HuH-7 (cell line): ENCODE measurements at regions not wholly inside any gene's neighbourhood (a gene's known extent, or its start where the extent isn't known, plus 50 kb on each side); places are given as distances from the start of the nearest gene placed in this dataset.

ENCODE experiments used
- DNase-seq: peaks from one replicate; pipeline ENCODE4 v3.0.0; 2011; ENCODE audit warnings: low spot score

DNA sequence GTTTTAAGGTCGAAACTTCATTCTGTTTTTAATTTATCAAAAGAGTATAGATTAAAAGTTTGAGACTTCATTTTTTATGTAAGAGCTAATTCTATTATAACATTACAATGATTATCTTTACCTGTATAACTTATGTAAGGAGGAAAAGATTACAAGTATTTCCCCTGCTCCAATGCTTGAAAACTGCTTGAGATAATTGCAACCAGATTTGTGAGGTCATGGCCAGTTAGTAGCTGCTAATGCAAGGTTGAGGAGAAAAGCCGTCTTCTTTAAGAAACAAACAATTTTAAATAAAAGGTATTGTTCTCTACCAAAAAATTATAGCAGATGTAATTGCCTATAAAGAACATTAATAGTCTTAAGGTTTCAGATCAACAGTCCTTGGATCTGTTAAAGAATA, 208.3 kb upstream of the UBE2E2 start:
- DNase-seq = no peak

DNA sequence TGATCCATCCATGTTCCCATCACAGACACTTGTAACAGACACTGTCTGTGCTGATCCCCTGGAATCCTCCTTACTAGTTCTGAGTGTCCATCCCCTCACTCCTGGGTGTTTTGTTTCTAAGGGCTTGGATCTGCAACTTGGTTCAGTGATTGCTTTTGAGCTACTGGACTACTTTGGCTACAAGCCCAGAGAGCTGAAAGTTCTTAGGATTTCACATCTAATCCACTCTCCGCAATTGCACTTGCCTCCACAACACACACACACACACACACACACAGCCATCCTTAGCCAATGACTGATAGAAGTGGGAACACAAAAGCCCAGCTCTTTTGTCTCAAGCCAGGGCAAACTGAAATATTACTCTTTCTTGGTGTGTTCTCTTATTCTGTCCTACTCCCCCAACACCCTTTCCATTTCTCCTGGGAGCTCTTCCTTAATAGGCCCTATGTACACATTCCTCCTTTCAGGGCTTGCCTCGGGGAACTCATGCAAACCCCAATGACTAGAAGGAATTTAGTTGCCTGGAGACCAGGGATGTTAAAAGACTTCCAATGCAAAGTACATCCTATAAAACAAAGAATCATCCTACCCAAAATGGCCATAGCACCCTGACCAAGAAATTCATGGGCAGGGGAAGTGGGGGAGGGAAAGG, 206.1 kb upstream of the UBE2E2 start:
- no peak for DNase-seq

DNA sequence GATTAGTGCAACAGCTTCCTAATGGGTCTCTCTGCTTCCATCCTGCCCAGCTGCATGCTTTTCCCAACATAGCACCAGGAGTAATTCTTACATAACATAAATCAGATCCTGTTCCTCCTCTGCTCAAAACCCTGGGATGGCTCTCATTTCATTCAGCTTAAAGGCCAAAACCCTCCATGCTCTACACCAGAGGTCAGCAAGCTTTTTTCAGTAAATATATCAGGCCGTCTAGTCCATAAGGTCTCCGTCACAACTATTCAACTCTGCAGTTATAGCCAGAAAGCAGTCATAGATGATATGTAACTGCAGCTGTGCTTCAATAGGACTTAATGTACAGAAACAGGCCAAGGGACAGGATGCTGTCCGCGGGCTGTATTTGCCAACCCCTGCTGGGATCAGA, 202.8 kb upstream of the UBE2E2 start:
- no peak for DNase-seq

DNA sequence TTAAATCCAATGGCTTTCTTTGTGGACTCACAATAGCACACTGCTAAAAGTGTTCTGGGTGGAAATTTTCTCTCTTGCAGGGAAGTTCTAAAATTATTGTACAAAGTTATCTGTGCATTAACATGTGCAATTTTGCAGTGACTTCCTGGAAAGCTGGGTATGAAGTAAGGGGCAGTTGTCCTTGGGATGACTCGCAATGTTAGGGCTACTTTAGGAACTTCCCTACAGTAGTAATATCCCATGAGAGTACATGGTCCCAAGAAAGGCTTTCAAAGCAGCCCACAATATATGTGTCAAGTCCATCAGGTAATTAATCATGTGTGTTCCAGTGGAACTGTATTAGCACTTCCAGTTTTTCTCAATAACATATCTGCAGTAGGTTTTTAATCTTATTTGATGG, 201.0 kb upstream of the UBE2E2 start:
- DNase-seq = no peak

DNA sequence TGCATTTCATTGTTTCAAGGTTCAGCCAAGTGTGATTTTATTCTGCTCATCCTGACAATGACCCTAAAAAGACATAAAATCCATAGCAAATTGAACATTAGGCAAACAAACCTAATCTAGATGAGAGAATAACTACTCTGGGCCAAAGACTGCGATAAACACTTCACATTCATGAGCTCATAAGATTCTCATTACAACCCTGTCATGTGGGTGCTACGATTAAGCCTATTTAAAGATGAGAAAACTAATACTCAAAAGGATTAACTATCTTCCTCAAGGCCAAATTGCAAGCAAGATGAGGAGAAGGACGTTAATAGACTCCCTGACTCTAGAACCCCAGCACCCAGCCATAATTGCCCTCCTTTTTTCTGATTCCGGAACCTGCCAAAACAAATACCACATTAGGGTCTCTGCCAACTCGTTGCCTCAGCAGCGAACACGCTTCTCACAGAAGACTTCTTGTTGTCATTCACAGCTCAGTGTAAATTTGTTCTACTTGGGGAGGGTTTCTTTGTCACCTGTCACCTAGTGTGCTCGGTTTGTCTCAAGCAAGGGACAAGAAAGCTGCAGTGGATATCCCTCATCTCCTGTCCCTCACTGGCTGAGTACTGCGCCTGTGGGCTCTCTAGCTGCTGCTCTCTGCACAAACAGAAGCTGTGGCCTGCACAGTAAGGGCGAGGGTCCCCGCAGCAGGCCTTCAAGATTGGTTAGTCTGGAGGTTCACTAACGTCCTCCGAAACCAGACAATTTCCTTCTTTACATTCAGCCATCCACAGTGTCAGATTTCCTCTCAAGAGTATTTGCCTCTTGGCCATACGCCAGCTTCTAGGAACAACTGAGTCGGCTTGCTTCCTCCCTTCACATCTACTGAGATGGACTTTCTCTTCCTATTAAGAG, 200.0 kb upstream of the UBE2E2 start:
- no peak for DNase-seq

DNA sequence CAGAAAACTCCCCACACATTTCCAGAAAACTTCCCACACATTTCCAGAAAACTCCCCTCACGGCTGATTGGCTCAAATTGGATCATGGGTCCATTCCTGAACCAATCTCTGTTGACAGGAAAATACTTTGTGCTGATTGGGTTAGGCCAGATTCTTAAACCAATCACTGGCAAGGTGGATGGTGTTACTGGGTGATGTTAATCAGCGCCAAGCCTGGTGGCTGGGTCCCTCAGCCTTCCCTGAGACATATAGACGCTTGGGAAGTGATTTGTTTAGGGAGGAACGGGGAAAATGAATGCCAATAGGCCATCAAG, 199.4 kb upstream of the UBE2E2 start:
- no peak for DNase-seq

DNA sequence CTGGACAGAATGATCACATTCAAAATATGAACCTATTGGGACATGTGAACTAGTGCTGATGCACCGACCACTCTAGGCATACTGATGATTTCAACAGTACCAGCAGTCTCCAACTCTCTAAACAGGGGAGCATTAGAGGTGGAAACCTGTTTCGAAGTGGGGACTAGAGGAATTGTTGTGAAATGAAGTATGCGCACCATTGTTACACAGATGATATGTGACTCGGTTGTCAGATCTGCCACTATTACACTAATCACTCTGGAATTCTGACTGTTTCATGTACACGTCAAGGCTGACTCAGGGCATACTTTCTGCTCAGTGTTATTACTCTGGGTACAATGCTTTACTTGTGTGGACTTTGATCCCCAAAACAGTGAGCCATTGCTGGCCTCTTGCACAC, 198.2 kb upstream of the UBE2E2 start:
- DNase-seq = no peak

DNA sequence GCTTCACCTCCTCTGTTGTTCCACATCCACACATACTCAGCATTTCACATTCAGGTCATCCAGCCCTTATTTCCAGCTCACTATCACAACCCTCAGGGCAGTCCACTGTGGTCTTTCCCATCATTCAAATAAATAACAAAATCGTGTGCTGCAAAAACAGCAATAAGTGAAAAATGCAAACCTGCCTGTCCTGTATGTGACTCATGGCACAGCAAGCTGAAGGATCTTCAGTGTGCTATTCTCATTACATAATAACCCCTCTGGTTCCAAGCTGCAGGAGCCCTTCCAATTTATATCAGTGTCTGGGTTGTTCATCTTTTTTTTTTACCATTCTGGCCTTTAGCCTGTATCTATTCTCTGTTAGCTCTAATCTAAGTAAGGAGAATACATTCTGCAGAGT, 185.3 kb upstream of the UBE2E2 start:
- DNase-seq = no peak

DNA sequence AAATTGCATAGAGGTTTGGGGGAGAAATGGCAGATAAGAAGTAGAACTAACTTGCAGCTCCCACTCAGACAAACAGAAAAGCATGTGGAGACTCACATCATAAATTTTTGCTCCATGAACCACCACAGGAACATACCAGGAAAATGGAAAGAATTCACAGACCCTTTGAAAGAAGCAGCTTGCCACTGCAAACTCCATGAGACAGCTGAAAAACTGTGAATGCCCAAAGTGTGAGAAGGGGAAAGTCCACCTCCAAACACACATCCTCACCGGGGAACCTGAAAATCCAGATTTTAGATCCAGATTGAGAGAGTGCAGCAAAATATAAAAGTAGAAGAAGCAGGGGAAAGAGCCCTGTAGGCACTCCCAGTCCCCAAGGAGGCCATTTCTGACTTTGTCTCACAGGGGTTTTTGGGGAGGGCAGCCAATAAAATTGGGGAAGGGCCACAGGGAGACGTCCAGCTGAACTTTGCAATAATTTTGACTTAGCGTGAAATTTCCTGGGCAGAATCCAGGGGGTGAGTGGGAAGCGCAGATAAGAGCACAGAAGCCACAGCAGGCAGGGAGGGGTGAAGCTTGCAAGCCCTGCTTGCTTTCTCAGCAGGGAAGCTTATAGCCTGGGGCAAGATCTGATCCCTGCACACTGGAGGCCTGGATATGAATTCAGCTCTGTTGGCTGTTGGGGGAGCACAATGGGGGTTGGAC, 183.4 kb upstream of the UBE2E2 start:
- DNase-seq = no peak

DNA sequence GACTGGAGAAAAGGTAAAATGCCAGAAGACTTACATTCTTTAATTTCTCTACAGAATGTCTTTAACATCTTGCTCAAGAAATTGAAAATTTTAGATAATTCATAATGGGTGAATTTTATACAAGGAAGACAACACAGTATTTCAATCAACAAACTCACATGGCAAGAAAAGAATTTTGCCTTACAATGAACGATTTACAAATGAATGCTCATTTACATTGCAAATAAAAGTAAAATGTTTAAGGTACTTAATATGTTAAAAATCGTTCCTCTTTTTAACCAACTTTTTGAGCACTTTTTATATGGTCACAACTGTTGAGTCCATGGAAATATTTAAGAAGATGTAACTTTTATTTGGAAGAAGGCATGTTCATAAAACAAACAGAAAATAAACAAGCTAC, 174.8 kb upstream of the UBE2E2 start:
- DNase-seq = no peak

DNA sequence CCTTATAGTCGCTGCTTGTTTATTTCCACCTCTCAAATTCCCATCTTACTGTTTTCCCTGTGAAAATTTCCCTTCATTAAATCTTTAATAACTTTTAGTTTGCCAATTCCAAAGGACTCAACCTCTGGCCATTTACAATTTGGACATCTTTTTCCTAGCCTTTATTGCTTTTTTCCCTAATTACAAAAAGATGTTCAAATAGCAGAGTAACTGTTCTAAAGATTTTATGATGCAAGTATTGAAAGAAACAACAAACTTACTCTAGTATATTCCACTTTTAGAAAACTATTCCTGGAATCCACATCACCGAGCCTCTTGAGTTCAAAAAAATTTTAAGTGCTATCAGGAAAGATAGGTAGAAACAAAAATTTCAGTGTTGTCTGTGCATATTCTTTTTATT, 174.1 kb upstream of the UBE2E2 start:
- no peak for DNase-seq

DNA sequence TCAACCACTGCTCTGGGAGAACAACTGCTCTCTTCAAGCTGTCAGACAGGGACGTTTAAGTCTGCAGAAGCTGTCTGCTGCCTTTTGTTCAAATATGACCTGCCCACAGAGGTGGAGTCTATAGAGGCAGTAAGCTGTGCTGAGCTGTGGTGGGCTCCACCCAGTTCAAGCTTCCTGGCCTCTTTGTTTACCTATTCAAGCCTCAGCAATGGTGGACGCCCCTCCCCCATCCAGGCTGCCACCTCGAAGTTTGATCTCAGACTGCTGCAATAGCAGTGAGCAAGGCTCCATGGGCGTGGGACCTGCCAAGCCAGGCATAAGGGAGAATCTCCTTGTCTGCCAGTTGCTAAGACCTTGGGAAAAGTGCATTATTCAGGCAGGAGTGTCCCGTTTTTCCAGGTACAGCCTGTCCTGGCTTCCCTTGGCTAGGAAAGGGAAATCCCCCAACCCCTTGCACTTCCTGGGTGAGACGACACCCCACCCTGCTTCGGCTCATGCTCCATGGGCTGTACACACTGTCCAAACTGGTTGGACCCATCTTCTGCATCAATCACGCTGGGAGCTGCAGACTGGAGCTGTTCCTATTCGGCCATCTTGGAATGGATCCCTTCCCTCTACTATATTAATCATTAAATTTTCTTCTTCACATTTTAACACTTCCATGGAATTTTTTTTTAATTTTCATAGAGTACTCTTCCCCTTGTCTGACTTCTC, 167.0 kb upstream of the UBE2E2 start:
- no peak for DNase-seq

DNA sequence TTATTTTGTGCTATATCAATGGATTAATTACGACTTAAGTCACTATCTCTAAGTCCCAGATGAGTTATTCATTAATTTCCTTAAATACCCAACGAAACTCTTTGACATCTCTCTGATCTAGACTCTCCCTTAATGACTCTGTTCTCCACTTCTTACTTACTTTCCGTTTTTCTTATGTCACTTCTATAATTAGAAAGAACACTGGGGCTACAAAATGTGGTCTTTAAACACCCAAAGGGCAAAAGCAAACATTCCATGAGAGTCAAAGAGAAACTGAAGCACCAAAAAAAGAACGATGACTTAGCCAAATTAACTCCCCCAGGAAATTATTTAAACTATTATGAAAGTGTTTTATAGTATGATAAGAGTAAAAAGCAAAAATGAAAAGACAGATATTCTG, 166.4 kb upstream of the UBE2E2 start:
- no peak for DNase-seq

DNA sequence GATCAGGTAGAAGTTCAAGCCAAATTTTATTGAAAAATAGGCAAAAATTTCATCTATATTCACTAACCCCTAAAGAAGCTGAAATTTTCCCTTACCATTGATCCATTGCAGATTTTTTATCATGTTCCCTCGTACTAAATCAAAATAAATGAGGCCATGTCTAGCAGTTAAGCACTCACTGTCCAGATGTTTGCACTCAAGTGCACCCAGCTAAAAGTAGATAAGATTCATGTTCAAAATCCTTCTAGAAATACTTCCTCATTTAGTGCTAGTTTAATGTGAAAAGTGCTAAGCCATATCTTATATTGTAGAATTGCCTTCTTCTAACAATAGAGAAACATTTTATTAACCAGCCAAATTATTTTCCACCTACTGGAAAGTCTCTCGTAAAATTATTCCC, 164.7 kb upstream of the UBE2E2 start:
- DNase-seq = no peak

DNA sequence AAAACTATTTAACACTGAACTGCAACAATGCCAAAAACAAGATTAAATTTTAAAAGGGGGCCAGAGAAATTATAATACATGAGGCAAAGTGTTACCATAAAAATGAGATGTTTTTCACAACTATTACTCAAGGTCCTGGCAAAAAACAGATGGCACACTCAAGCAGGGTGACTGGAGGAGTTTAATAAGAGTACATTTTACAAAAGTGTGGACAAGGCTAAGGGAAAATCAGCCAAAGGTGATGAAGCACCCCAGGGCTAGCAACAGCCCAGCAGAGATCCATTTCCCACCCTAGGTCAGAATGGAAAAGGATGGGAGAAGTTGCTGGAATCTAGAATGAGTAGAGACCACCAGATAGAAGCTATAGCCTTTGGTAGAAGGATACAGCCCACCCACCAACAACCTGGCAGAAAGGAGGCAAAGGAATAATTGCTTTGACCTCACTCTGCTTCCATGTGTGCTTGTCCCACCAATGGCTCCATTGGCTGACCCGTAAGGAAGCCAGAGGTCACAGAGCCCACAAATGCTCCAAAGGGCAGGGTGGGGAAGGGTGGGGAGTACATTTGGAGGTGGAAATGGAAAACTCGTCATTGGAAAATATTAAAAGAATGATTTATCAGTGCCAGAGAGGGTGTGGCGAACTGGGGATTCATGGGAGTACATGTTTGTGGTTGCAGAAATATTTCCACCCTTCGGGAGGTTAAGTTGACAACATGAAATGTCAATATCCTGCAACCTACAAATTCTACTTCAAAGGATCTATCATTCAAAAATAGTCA, 161.0 kb upstream of the UBE2E2 start:
- DNase-seq = no peak

DNA sequence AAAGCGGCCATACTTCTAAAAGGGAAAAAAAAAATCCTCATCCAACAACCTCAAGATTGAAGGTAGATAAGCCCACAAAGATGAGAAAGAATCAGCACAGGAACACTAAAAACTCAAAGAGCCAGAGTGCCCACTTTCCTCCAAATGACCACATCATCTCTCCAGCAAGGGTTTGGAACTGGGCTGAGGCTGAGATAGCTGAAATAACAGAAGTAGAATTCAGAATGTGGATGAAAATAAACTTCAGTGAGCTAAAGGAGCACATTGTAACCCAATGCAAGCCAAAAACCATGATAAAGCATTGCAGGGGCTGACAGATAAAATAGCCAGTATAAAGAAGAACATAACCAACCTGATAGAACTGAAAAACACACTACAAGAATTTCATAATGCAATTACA, 158.7 kb upstream of the UBE2E2 start:
- no peak for DNase-seq

DNA sequence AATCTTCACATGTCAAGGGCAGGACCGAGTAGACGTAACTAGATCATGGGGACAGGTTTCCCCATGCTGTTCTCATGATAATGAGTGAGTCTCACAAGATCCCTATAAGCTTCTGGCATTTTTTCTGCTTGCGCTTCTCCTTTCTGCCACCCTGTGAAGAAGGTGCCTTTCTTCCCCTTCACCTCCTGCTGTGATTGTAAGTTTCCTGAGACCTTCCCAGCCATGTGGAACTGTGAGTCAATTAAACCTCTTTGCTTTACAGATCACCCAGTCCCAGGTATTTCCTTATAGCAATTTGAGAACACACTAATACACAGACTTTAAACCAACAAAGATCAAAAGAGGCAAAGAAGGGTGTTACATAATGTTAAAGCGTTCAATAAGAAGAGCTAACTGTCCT, 156.6 kb upstream of the UBE2E2 start:
- DNase-seq = no peak

DNA sequence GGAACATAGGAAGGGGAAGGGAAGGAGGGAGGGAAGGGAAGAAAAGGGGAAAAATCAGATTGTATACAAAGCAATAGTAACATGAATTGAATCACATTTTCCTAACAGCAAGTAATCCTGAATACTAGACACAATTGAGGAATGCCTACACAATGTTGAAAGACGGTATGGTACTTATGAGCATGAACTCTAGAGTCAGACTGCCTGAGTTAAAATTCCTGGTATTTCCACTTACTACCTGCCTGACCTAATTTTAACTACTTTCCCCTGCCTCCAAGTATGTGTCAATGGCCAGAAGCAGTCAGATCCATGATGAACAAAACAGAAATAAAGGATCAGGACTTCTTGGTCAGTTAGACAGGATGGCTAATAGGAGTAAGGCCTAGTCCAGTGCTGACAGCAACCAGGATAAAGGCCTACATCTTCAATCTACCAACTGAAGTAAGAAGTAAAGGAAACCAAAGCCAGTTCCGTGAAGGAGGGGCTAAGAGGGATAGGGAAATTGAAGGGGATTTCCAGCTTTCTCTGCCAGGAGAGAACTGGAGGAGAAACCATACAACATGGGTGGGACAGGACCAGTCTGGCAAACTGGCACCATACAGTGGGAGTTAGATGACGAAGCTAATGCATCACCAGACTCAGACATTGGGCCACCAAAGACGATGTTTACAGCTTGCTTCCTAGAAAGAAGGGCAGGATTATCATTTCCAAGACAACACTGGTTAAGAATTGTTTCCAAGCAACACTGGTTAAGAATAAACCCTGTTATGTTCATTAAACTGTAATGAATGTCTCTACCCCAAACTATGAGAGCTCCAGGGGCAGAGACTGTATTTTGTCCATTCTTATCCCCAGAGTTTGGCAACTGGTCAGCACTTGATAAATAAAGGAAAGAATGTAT, 151.6 kb upstream of the UBE2E2 start:
- no peak for DNase-seq

DNA sequence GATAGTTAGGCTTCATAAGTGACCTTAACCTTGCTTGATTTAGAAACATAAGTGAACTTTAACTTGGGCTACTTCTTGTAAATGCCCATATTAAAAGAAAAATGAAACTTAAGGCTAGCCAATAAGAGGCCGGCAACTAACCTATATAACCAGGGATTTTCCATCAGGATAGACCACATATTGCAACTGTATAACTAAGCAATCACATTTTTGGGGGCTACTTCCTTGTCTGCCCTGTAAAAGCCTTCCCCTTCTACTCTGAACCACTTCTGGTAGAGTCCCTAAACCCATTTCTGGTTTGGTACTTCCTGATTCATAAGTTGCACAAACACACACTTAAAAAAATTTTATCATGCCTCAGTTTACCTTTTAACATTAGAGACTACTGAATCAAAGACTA, 150.9 kb upstream of the UBE2E2 start:
- no peak for DNase-seq

DNA sequence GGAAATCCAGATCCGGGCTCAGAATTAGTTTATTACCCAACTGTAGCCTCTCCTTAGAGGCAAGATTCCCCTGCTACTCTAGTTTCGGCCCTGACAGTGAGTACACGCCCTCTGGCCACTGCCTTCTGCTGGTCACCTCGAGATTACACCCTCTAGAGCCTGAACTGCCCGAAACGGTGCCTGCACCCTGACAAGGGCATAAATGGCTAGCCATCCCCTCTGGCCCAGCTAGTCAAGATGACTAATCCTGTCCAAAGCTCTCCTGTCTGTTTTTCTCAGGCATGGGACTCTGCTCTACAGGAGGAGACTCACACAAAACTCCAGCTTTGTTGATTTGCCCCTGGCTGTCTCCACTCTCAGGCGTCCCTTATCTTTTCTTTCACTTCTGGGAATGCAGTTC, 150.5 kb upstream of the UBE2E2 start:
- peak; percentile 22 for DNase-seq
